Neuronal stem cell (in vitro differentiated cells): ENCODE measurements at regions not wholly inside any gene's neighbourhood (a gene's known extent, or its start where the extent isn't known, plus 50 kb on each side); places are given as distances from the start of the nearest gene placed in this dataset.

Source experiments
- DNase-seq: peaks from one replicate; pipeline ENCODE4 v3.0.0-alpha.2; 2013; ENCODE audit warnings: low spot score
- H2AFZ ChIP-seq: one replicate; pipeline ENCODE4 v1.6.1; 2013; ENCODE audit warnings: mild to moderate bottlenecking, low read length, inconsistent platforms
- H2AK5ac ChIP-seq: 2 replicates; pipeline ENCODE4 v1.6.1; 2013; ENCODE audit warnings: low read depth, mild to moderate bottlenecking, inconsistent platforms, low read length, moderate library complexity, mixed read lengths
- H2BK120ac ChIP-seq: 2 replicates; pipeline ENCODE4 v1.6.1; 2013; ENCODE audit warnings: low read depth, mild to moderate bottlenecking, inconsistent platforms, low read length, moderate library complexity, mixed read lengths
- H2BK12ac ChIP-seq: one replicate; pipeline ENCODE4 v1.6.1; 2013; ENCODE audit warnings: low read length, inconsistent platforms
- H2BK15ac ChIP-seq: 2 replicates; pipeline ENCODE4 v1.6.1; 2013; ENCODE audit warnings: mild to moderate bottlenecking, low read length, inconsistent platforms, mixed read lengths
- H2BK5ac ChIP-seq: one replicate; pipeline ENCODE4 v1.6.1; 2013; ENCODE audit warnings: inconsistent platforms, mild to moderate bottlenecking, low read length, moderate library complexity
- H3K14ac ChIP-seq: one replicate; pipeline ENCODE4 v1.6.1; 2013; ENCODE audit warnings: low read length, inconsistent platforms
- H3K18ac ChIP-seq: 2 replicates; pipeline ENCODE4 v1.6.1; 2013; ENCODE audit warnings: low read length, inconsistent platforms
- H3K23ac ChIP-seq: 2 replicates; pipeline ENCODE4 v1.6.1; 2013; ENCODE audit warnings: low read depth, mild to moderate bottlenecking, mixed read lengths, low read length, inconsistent platforms; ENCODE audit not compliant: poor library complexity
- H3K27ac ChIP-seq: replicated peaks from 3 replicates; pipeline ENCODE4 v1.5.1; 2013; ENCODE audit warnings: low read length, inconsistent platforms
- H3K27me3 ChIP-seq, 3 experiments: 2 replicates each; pipeline ENCODE4 v1.6.1; 2013; ENCODE audit warnings: low read length in 3 of 3, mild to moderate bottlenecking in 2 of 3, inconsistent platforms in 1 of 3, low read depth in 1 of 3, mixed read lengths in 1 of 3, moderate library complexity in 1 of 3; ENCODE audit not compliant: control insufficient read depth in 3 of 3, insufficient read depth in 3 of 3
- H3K36me3 ChIP-seq, 2 donors: replicated peaks in 1 of 2; 2 replicates each; pipeline ENCODE4 v1.6.1; 2013; ENCODE audit warnings: low read length in 2 of 2; ENCODE audit not compliant: control insufficient read depth in 2 of 2, insufficient read depth in 2 of 2
- H3K4ac ChIP-seq: 2 replicates; pipeline ENCODE4 v1.6.1; 2013; ENCODE audit warnings: inconsistent platforms, mild to moderate bottlenecking, low read length, moderate library complexity
- H3K4me1 ChIP-seq, 2 donors: 1 replicate in 1 of 2; 2 replicates in 1 of 2; pipeline ENCODE4 v1.6.1; 2013; ENCODE audit warnings: low read length in 2 of 2, low read depth in 1 of 2; ENCODE audit not compliant: control insufficient read depth in 2 of 2, insufficient read depth in 1 of 2
- H3K4me2 ChIP-seq: one replicate; pipeline ENCODE4 v1.6.1; 2013; ENCODE audit warnings: mild to moderate bottlenecking, low read length, inconsistent platforms; ENCODE audit not compliant: insufficient read depth, poor library complexity, severe bottlenecking
- H3K4me3 ChIP-seq, 2 donors: 2 replicates each; pipeline ENCODE4 v1.5.1; 2013; ENCODE audit warnings: low read length in 2 of 2, mild to moderate bottlenecking in 2 of 2, inconsistent platforms in 1 of 2, moderate library complexity in 1 of 2
- H3K79me1 ChIP-seq: one replicate; pipeline ENCODE4 v1.6.1; 2013; ENCODE audit warnings: low read depth, mild to moderate bottlenecking, inconsistent platforms, low read length, moderate library complexity
- H3K9ac ChIP-seq: one replicate; pipeline ENCODE4 v1.6.1; 2013; ENCODE audit warnings: mild to moderate bottlenecking, low read depth, low read length, inconsistent platforms; ENCODE audit not compliant: poor library complexity
- H3K9me3 ChIP-seq, 2 donors: replicated peaks in 1 of 2; 2 replicates each; pipeline versions ENCODE3 to v1.6.1; 2013; ENCODE audit warnings: low read length in 2 of 2, mild to moderate bottlenecking in 2 of 2, inconsistent platforms in 1 of 2, low read depth in 1 of 2, mixed read lengths in 1 of 2, moderate library complexity in 1 of 2; ENCODE audit not compliant: control insufficient read depth in 2 of 2, insufficient read depth in 1 of 2
- H4K8ac ChIP-seq: one replicate; pipeline ENCODE4 v1.6.1; 2013; ENCODE audit warnings: low read depth, mild to moderate bottlenecking, inconsistent platforms, low read length, moderate library complexity
- H4K91ac ChIP-seq: one replicate; pipeline ENCODE4 v1.6.1; 2013; ENCODE audit warnings: low read length, low read depth, mild to moderate bottlenecking, inconsistent platforms; ENCODE audit not compliant: poor library complexity
- WGBS, 2 donors: extraction: QIAGEN DNeasy Blood & Tissue Kit; methylation state at CpG; one replicate each; pipeline ENCODE4 v1.1.7; 2013; ENCODE audit warnings: missing lambda C conversion rate in 2 of 2, mixed read lengths in 1 of 2; ENCODE audit not compliant: insufficient read length in 2 of 2, insufficient replicate concordance in 1 of 2; ENCODE audit errors: extremely low coverage in 2 of 2; 5-methylcytosine and 5-hydroxymethylcytosine counted together

GRCh38 chr4:95672811-95673210 is 124.0 kb upstream of the UNC5C start:
- H3K9ac ChIP-seq: no peak overlapping the region
- H3K79me1 ChIP-seq: no peaks in the 10 kb centered on the region
- H3K14ac ChIP-seq: no peak overlapping the region
- H3K36me3 ChIP-seq: no peaks in the 10 kb centered on the region
- no peak overlapping the region for H2AFZ ChIP-seq
- no peak overlapping the region for H2BK120ac ChIP-seq
- H3K4me3 ChIP-seq: no peak overlapping the region
- no peak overlapping the region for H3K4ac ChIP-seq
- no peak overlapping the region for H2BK15ac ChIP-seq
- no peak overlapping the region for H4K91ac ChIP-seq
- DNase-seq: no peak
- no peak overlapping the region for H3K23ac ChIP-seq
- no peak overlapping the region for H2BK12ac ChIP-seq
- H4K8ac ChIP-seq: no peak overlapping the region
- H3K27ac ChIP-seq: no peak overlapping the region
- H3K4me2 ChIP-seq: no peak overlapping the region
- H3K18ac ChIP-seq: no peak overlapping the region
- H3K27me3 ChIP-seq: no peaks in the 10 kb centered on the region
- peaks cover 2 to 14% of the 10 kb centered on the region in 2 donors for H3K4me1 ChIP-seq
- H3K9me3 ChIP-seq: no peaks in the 10 kb centered on the region
- H2AK5ac ChIP-seq: no peak overlapping the region
- no CpG with 5 or more reads among the region's 1 CpG for WGBS, 2 donors
- no peak overlapping the region for H2BK5ac ChIP-seq

- Histone ChIP-seq H2AFZ (peak overlapping the region; percentile 42), H2BK12ac (no peak overlapping the region), H3K14ac (no peak overlapping the region), H2BK5ac (no peak overlapping the region), H3K4me2 (no peak overlapping the region), H3K79me1 (no peaks in the 10 kb centered on the region), H3K4ac (no peak overlapping the region), H4K8ac (no peak overlapping the region), H2BK15ac (no peak overlapping the region), H2BK120ac (no peak overlapping the region), H3K27ac (no peak overlapping the region), H2AK5ac (no peak overlapping the region), H3K9me3 (peaks cover 0 to 2% of the 10 kb centered on the region in 2 donors), H3K18ac (no peak overlapping the region), H3K36me3 (no peaks in the 10 kb centered on the region), H3K27me3 (no peaks in the 10 kb centered on the region), H3K4me3 (no peak overlapping the region), H3K9ac (no peak overlapping the region), H3K4me1 (peaks cover 1 to 7% of the 10 kb centered on the region in 2 donors), H4K91ac (no peak overlapping the region), H3K23ac (no peak overlapping the region)
- no CpG with 5 or more reads among the region's 3 CpGs for WGBS, 2 donors
- DNase-seq: no peak
These were observed 111.9 kb upstream of the UNC5C start for GRCh38 chr4:95660719-95661118.

GRCh38 chr4:95651891-95652290 is 103.1 kb upstream of the UNC5C start:
- Histone ChIP-seq H3K23ac (no peak overlapping the region), H3K4me3 (no peak overlapping the region), H3K79me1 (no peaks in the 10 kb centered on the region), H3K18ac (no peak overlapping the region), H3K9me3 (peaks cover 0 to 2% of the 10 kb centered on the region in 2 donors), H3K4me2 (no peak overlapping the region), H2BK12ac (no peak overlapping the region), H2AK5ac (no peak overlapping the region), H4K8ac (no peak overlapping the region), H2AFZ (no peak overlapping the region), H3K27me3 (no peaks in the 10 kb centered on the region), H4K91ac (no peak overlapping the region), H3K36me3 (no peaks in the 10 kb centered on the region), H3K27ac (no peak overlapping the region), H3K4me1 (no peaks in the 10 kb centered on the region), H3K9ac (no peak overlapping the region), H2BK120ac (no peak overlapping the region), H3K4ac (no peak overlapping the region), H2BK15ac (no peak overlapping the region), H2BK5ac (no peak overlapping the region), H3K14ac (no peak overlapping the region)
- no CpG with 5 or more reads among the region's 1 CpG for WGBS, 2 donors
- no peak for DNase-seq

GRCh38 chr4:95644417-95644816 is 95.6 kb upstream of the UNC5C start:
- Histone ChIP-seq H3K4me2 (no peak overlapping the region), H2BK120ac (no peak overlapping the region), H2BK15ac (no peak overlapping the region), H3K4me1 (peaks cover 4 to 5% of the 10 kb centered on the region in 2 donors), H3K18ac (no peak overlapping the region), H2AK5ac (no peak overlapping the region), H3K14ac (no peak overlapping the region), H3K4ac (no peak overlapping the region), H2AFZ (no peak overlapping the region), H3K23ac (no peak overlapping the region), H3K9me3 (no peaks in the 10 kb centered on the region), H3K4me3 (no peak overlapping the region), H4K8ac (no peak overlapping the region), H3K9ac (no peak overlapping the region), H3K79me1 (no peaks in the 10 kb centered on the region), H2BK12ac (no peak overlapping the region), H2BK5ac (no peak overlapping the region), H3K27me3 (no peaks in the 10 kb centered on the region), H3K27ac (no peak overlapping the region), H4K91ac (no peak overlapping the region), H3K36me3 (no peaks in the 10 kb centered on the region)
- no peak for DNase-seq
